GM20000 (cell line): ENCODE measurements at regions not wholly inside any gene's neighbourhood (a gene's known extent, or its start where the extent isn't known, plus 50 kb on each side); places are given as distances from the start of the nearest gene placed in this dataset.
"Not testable (repeated sequence)": the region's sequence is repeated elsewhere in the genome, so short reads cannot be mapped to it uniquely, and the experiment has no call there.

ENCODE experiments used
- DNase-seq: peaks from one replicate; pipeline ENCODE4 v3.0.0; 2012; ENCODE audit warnings: low spot score
- CTCF ChIP-seq: IDR thresholded peaks from 2 replicates; pipeline ENCODE4 v1.5.1; 2012; ENCODE audit warnings: mild to moderate bottlenecking, control low read depth; ENCODE audit errors: extremely low read depth, missing control alignments

GRCh38 chr2:116754381-116755101 is 1060.0 kb upstream of the DDX18 start:
- no peak for DNase-seq
- TF ChIP-seq CTCF, result no peak

- DNase-seq, result no peak
- TF ChIP-seq CTCF, result no peak
Observed at GRCh38 chr2:116761864-116762263, 1052.6 kb upstream of the DDX18 start.

- TF ChIP-seq CTCF, result no peak
Observed at GRCh38 chr2:116769514-116769913, 1045.0 kb upstream of the DDX18 start.

GRCh38 chr2:116776556-116776955 is 1037.9 kb upstream of the DDX18 start:
- no peak for DNase-seq
- TF ChIP-seq CTCF, result no peak

More at GRCh38 chr2:116769514-116769913, 1045.0 kb upstream of the DDX18 start:
- DNase-seq, result no peak

- TF ChIP-seq CTCF, result no peak
- DNase-seq, result no peak
Observed at GRCh38 chr2:116787848-116788247, 1026.6 kb upstream of the DDX18 start.

- no peak for TF ChIP-seq CTCF
- DNase-seq, result no peak
Observed at GRCh38 chr2:116802671-116803070, 1011.8 kb upstream of the DDX18 start.

- no peak for TF ChIP-seq CTCF
Observed at GRCh38 chr2:116804901-116805300, 1009.6 kb upstream of the DDX18 start.

GRCh38 chr2:116806505-116806904 is 1008.0 kb upstream of the DDX18 start:
- not testable (repeated sequence) for DNase-seq

More at GRCh38 chr2:116804901-116805300, 1009.6 kb upstream of the DDX18 start:
- no peak for DNase-seq
